Astrocyte of the spinal cord (primary cell): ENCODE measurements at regions not wholly inside any gene's neighbourhood (a gene's known extent, or its start where the extent isn't known, plus 50 kb on each side); places are given as distances from the start of the nearest gene placed in this dataset.

Experiments used
- DNase-seq: peaks from one replicate; pipeline ENCODE4 v3.0.0; 2011; ENCODE audit warnings: low read depth, low spot score
- H3K4me3 ChIP-seq: 2 replicates; pipeline ENCODE4 v1.5.1; 2011; ENCODE audit warnings: low read depth, mild to moderate bottlenecking, low read length, moderate library complexity
- in situ Hi-C: cut with HindIII; loops from 2 replicates; pipeline ENCODE4 v1.10.0; 2017; ENCODE audit warnings: low sequenced_read_pairs
- TF ChIP-seq, protein P1 (sequence below): IDR thresholded peaks from 2 replicates; pipeline ENCODE4 v1.5.1; 2012; ENCODE audit warnings: low read depth, mild to moderate bottlenecking, low read length, inconsistent platforms

GRCh38 chr16:86949116-86949515 lies 368.1 kb downstream of the C16orf95 start:
- no peak for DNase-seq
- TF ChIP-seq, protein P1, sequence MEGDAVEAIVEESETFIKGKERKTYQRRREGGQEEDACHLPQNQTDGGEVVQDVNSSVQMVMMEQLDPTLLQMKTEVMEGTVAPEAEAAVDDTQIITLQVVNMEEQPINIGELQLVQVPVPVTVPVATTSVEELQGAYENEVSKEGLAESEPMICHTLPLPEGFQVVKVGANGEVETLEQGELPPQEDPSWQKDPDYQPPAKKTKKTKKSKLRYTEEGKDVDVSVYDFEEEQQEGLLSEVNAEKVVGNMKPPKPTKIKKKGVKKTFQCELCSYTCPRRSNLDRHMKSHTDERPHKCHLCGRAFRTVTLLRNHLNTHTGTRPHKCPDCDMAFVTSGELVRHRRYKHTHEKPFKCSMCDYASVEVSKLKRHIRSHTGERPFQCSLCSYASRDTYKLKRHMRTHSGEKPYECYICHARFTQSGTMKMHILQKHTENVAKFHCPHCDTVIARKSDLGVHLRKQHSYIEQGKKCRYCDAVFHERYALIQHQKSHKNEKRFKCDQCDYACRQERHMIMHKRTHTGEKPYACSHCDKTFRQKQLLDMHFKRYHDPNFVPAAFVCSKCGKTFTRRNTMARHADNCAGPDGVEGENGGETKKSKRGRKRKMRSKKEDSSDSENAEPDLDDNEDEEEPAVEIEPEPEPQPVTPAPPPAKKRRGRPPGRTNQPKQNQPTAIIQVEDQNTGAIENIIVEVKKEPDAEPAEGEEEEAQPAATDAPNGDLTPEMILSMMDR: no peak
- in situ Hi-C loops: no loop called here
- no peak overlapping the region for H3K4me3 ChIP-seq

DNA sequence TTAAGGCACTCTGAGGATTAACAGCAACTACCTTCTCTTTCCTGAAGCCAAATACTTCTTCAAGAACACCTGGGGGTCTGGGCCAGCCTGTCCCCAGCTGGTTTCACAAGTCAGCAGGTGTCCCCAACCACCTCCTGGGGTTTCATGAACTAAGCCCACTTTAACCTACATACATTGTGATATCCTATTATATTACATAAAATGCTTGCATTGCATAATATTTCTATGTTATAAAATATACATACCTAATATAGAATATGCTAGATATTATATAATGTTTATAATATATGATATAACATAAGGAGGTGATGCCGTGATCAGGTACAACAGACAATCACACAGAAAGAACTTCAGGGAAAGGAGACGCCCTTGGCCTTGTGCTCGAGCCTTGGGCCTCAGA lies 367.6 kb downstream of the C16orf95 start:
- no peak overlapping the region for H3K4me3 ChIP-seq
- no peak for DNase-seq
- TF ChIP-seq, protein P1: no peak
- in situ Hi-C loops: no loop called here

DNA sequence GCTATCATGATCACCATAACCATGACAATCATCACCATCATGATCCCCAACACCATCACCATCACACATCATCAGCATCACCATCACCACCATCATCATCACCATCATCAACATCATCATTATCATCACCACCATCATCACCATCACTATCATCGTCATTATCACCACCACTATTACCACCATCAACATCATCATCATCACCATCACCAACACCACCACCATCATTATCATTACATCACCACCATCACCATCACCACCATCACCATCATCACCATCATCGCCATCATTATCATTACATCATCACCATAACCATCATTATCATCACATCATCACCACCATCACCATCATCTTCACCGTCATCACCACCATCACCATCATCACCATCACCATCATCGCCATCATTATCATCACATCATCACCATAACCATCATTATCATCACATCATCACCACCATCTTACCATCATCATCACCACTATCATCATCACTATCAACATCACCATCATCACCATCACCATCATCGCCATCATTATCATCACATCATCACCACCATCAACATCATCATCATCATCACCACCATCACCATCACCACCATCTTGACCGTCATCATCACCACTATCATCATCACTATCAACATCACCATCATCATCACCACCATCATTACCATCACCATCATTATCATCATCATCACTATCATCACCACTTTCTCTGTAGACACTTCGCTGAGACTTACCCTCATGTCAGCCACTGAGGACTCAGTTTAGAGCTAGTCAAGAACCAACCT lies 366.0 kb downstream of the C16orf95 start:
- in situ Hi-C loops: no loop called here
- TF ChIP-seq, protein P1: no peak
- no peak for DNase-seq
- H3K4me3 ChIP-seq: no peak overlapping the region

GRCh38 chr16:86951831-86952598 lies 365.2 kb downstream of the C16orf95 start:
- peak; percentile 100 for DNase-seq
- TF ChIP-seq, protein P1: no peak
- H3K4me3 ChIP-seq: no peak overlapping the region
- in situ Hi-C loops: no loop called here

GRCh38 chr16:86952769-86953168 lies 364.4 kb downstream of the C16orf95 start:
- peak; percentile 44 for DNase-seq
- in situ Hi-C loops: no loop called here
- TF ChIP-seq, protein P1: no peak
- no peak overlapping the region for H3K4me3 ChIP-seq

DNA sequence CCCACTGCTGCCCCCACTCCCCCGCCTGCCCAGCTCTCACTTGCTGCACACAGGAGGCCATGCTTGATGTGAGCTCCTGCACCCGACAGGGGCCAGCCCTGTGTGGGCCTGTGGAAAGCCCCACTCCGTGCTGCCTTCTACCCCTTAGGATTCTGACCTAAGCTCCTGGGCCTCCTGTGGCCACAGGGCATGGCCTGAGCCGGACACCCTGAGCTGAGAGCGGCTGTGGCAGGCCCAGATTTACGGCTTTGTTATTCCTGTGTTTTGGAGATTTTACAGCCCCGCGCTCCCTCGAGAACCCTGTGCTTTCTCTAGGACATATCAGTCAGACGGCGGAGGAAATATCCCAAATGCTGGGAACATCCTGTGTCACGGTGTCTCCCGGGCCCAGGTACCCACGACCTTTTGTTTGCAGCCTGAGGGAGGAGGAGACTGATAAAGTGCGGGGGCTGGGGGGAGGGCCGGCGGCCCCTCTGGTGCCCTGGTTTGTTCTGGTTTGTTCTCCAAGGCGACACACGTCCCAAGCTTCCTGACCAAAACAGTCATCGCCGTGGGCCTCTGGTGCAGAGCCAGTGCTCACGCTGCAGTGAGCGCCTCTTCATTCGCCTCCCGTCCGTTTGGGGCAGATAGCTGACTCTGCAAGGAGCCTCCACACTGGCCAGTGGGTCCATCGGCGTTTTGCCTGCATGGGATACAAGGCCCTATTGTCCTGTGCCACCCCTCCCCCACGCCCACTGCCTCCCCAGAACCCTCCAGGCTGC lies 363.4 kb downstream of the C16orf95 start:
- no peak overlapping the region for H3K4me3 ChIP-seq
- TF ChIP-seq, protein P1: no peak
- in situ Hi-C loops: no loop called here
- DNase-seq: no peak
